GM12865 (cell line): ENCODE measurements at regions not wholly inside any gene's neighbourhood (a gene's known extent, or its start where the extent isn't known, plus 50 kb on each side); places are given as distances from the start of the nearest gene placed in this dataset.

Experiments used
- DNase-seq: peaks from one replicate; pipeline ENCODE4 v3.0.0; 2010; ENCODE audit warnings: low read depth
- H3K4me3 ChIP-seq: 2 replicates; pipeline ENCODE4 v1.5.1; 2011; ENCODE audit warnings: mild to moderate bottlenecking, low read depth, low read length, control low read depth
- TF ChIP-seq, protein P1 (sequence below): IDR thresholded peaks from 2 replicates; pipeline ENCODE4 v1.5.1; 2011; ENCODE audit warnings: low read length, control low read depth, low read depth, inconsistent platforms; ENCODE audit not compliant: insufficient read depth; ENCODE audit errors: missing control alignments

DNA sequence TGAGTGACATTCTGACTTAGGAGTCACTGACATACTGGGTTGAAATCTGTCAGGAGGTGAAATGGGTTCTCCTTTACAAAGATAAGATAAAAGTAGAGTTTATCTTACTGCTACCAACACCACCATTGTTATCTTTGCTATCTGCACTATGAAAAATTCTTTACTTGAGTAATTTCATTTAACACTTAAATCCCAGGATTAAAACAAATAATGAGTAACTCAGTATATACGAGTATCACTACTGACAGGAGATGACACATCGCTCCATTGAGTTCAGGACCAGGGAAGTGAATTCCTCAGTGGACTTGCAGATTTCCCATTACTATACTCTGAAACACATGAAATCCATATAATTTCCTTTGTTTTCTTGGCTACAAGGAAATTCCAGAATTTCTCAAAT lies 242.1 kb upstream of the NLRP1 start:
- TF ChIP-seq, protein P1, sequence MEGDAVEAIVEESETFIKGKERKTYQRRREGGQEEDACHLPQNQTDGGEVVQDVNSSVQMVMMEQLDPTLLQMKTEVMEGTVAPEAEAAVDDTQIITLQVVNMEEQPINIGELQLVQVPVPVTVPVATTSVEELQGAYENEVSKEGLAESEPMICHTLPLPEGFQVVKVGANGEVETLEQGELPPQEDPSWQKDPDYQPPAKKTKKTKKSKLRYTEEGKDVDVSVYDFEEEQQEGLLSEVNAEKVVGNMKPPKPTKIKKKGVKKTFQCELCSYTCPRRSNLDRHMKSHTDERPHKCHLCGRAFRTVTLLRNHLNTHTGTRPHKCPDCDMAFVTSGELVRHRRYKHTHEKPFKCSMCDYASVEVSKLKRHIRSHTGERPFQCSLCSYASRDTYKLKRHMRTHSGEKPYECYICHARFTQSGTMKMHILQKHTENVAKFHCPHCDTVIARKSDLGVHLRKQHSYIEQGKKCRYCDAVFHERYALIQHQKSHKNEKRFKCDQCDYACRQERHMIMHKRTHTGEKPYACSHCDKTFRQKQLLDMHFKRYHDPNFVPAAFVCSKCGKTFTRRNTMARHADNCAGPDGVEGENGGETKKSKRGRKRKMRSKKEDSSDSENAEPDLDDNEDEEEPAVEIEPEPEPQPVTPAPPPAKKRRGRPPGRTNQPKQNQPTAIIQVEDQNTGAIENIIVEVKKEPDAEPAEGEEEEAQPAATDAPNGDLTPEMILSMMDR: no peak
- no peak for DNase-seq
- H3K4me3 ChIP-seq: no peak overlapping the region

DNA sequence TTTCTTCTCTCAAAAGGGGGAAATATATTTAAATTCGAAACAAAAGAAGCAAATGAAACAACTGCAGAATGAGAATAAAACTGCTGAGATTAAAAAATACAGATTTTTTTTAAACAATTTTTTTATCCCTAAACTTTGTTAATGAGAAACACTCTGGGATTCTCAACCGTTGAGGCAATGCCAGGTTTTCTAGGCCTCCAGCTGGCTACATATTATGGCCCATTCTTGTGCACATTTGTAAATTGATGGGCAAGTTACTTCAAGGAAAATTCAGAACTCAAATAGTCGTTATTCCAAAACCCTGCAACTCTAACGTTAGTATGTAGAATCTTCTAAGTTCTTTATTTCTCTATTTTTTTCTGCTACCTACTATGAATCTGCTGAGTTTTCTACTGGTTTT lies 239.3 kb upstream of the WSCD1 start:
- TF ChIP-seq, protein P1: no peak
- no peak for DNase-seq
- no peak overlapping the region for H3K4me3 ChIP-seq

DNA sequence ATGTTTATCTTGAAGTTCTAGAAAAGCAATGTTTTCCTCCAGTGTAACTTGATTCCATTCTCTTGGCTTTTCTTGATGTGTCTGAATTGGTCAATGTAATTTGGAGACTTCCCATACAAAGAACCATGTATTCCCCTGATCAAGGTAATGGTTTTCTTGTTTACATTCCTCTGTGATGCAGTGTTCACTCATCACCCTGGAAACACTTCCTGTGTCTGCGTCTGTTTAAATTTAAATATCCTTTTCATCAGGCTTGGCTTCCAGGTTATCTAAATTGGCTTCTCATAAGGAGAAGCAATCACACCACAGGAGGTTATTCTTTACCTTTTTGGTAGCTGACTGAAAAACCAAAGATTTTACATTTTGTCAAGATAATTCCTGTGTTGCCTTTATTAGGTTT lies 237.3 kb upstream of the WSCD1 start:
- no peak overlapping the region for H3K4me3 ChIP-seq
- no peak for DNase-seq
- TF ChIP-seq, protein P1: no peak

DNA sequence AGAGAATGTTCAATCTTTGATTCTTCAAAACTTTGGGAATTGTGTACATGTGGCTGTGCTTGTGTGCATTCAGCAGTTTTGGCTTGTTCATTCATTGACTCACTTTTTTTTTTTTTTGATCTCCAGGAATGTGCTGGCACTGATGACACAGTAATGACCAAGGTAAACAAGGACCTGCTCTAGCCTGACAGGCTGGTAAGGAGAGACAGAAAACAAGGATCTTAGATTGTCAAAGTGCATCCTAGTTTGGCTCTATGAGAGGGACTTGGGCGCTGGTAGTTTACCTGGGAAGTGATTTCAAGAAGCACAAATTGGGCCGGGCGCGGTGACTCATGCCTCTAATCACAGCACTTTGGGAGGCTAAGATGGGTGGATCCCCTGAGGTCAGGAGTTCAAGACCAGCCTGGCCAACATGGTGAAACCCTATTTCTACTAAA lies 233.1 kb upstream of the WSCD1 start:
- DNase-seq: no peak
- H3K4me3 ChIP-seq: no peak overlapping the region

DNA sequence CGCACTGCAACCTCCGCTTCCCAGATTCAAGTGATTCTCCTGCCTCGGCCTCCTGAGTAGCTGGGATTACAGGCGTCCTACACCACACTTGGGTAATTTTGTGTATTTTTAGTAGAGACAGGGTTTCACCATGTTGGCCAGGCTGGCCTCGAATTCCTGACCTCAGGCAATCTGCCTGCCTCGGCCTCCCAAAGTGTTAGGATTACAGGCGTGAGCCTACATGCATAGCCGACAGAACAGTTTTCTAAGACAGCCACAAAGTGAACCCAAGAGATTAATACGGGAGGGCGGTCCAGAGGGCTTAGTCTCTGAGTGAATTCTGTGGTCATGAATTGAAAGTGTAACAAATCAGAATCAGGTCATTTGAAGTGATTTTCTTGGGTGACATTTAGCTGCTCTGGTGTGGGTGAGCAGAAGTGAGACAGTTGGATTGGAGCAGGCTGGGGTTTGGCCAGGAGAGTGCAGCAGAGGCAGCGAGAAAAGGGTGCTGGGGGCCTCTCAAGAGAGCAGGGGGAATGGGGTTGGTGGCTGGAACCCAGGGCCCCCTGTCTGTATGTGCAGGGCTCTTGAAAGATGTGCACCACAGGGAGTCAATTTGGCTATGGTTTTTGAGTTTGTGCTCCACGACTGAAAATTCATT lies 231.4 kb upstream of the WSCD1 start:
- TF ChIP-seq, protein P1: no peak
- no peak for DNase-seq
- no peak overlapping the region for H3K4me3 ChIP-seq

More for the DNA sequence above, 233.1 kb upstream of the WSCD1 start:
- TF ChIP-seq, protein P1: no peak

DNA sequence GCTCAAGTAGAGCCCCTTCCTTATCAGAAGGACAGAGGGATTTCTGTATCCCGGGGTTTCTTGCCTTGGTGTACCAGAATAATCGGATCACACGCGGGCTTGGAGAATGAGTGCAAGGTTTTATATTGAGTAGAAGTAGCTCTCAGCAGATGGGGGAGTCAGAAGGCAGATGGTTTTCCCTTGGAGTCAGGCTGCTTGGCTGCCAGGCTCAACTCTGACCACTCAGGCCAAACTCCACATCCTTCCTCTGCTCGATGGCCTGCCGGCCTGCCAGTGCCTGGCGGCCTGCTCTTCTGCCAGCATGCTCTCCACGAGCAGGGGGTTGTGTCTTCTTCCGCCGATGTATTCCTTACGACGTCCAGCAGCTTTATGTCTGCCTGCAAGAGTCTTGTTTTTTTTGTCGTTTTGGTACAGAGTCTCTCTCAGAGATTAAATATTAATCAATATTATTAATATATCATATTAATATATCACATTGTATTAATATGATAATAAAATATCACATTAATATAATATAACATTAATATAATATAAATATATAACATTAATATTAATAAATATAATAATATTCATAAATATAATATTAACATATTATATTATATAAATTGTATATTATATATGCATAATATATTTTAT lies 229.2 kb upstream of the WSCD1 start:
- H3K4me3 ChIP-seq: no peak overlapping the region
- TF ChIP-seq, protein P1: no peak
- no peak for DNase-seq
